ENCODE measurements at regions not wholly inside any gene's neighbourhood (a gene's known extent, or its start where the extent isn't known, plus 50 kb on each side); places are given as distances from the start of the nearest gene placed in this dataset.

DNA sequence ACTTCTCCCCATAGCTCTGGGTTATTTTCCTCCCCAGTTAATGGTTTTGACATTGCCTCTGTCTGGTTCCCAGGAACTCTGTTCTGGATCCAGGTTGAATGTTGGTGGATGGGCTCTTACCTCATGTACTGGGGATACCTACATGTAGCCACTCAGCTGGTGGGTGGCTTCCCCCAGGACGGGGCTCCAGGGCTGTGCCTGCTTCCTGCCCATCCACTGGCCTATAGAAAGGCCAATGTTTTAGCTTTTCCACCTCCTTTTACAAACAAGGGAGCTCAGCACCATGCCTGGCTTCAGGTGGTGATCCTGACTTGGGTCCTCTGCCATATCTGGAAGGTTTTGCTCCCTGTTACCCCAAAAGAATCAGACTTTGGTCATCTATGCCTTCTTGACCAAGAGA, 120.2 kb downstream of the AKAP11 start:
- Histone ChIP-seq H3K27ac (ENCODE audit: low read depth, low read length) (no peak overlapping the region), H3K4me2 (ENCODE audit: low read length) (no peak overlapping the region), H3K9me2 (replicated peaks; ENCODE audit: control insufficient read depth, low read length) (no peaks in the 10 kb centered on the region)

DNA sequence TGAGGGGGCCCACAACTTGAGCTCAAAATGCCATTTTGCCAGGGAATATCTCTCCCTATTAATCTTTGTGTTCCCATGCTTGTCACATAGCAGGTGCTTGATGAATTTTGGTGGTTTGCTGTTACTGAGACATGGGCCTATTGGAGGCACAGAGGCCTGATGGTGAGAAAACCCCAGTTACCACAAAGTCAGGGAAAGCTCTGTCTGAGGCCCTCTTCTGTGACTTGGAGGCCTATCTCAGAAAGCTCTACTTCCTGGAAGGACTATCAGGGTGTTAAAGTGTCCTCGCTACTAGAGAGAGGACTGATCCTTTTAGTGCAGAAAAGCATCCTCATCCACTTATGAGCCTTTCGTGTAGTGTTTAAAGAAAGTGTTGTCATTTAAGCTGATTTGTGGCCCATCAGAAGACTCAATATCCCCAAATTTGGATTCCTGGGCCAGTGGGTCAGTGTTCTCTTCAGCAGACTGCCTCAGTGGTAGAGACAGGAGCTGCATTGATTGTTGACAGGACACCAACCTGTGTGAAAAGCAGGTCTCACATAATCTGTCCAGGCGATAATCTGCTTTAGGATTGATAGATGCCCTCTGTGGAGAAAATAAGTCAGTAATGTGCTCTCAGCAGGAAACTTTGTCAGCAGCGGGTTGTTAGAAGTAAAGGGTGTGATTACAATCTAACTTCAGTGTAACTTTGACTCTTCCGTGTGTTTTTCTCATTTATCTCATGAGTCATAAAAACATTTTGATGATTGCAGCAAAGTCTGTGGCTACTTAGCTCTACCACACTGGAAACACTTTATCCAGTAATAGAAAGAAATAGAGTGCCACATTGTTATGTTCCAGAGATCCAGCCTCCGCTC, 121.0 kb downstream of the AKAP11 start:
- Histone ChIP-seq H3K27ac (ENCODE audit: low read depth, low read length) (no peak overlapping the region), H3K27me3 (ENCODE audit: control insufficient read depth, low read length) (peaks cover 5% of the 10 kb centered on the region), H3K9me3 (ENCODE audit: control insufficient read depth, insufficient read depth, low read length) (no peaks in the 10 kb centered on the region), H3K36me3 (ENCODE audit: control insufficient read depth, low read length) (no peaks in the 10 kb centered on the region), H3K4me2 (ENCODE audit: low read length) (no peak overlapping the region), H3K4me1 (ENCODE audit: control insufficient read depth, low read length) (no peaks in the 10 kb centered on the region), H3K9me2 (replicated peaks; ENCODE audit: control insufficient read depth, low read length) (no peaks in the 10 kb centered on the region), H3F3A (ENCODE audit: control insufficient read depth, insufficient read depth) (no peaks in the 10 kb centered on the region), H4K20me1 (ENCODE audit: control insufficient read depth, insufficient read depth, low read depth, low read length) (no peaks in the 10 kb centered on the region), H3K4me3 (ENCODE audit: low read length) (no peak overlapping the region), H3K79me2 (ENCODE audit: control insufficient read depth, low read length) (no peaks in the 10 kb centered on the region)
- TF ChIP-seq CTCF (IDR thresholded peaks at IDR 0.05; ENCODE audit: low read depth, low read length, poor library complexity, severe bottlenecking) (no peak), EZH2phosphoT487 (IDR thresholded peaks at IDR 0.05; ENCODE audit: borderline replicate concordance, low read length) (no peak)

More for the DNA sequence above, 120.2 kb downstream of the AKAP11 start:
- H3K4me1 ChIP-seq (ENCODE audit: control insufficient read depth, low read length) = no peaks in the 10 kb centered on the region
- H4K20me1 ChIP-seq (ENCODE audit: control insufficient read depth, insufficient read depth, low read depth, low read length) = no peaks in the 10 kb centered on the region
- H3K27me3 ChIP-seq (ENCODE audit: control insufficient read depth, low read length) = peaks cover 5% of the 10 kb centered on the region
- H3F3A ChIP-seq (ENCODE audit: control insufficient read depth, insufficient read depth) = no peaks in the 10 kb centered on the region
- TF ChIP-seq EZH2phosphoT487 (IDR thresholded peaks at IDR 0.05; ENCODE audit: borderline replicate concordance, low read length) (no peak), CTCF (IDR thresholded peaks at IDR 0.05; ENCODE audit: low read depth, low read length, poor library complexity, severe bottlenecking) (no peak)
- H3K9me3 ChIP-seq (ENCODE audit: control insufficient read depth, insufficient read depth, low read length) = no peaks in the 10 kb centered on the region
- no peak overlapping the region for H3K4me3 ChIP-seq (ENCODE audit: low read length)
- no peaks in the 10 kb centered on the region for H3K36me3 ChIP-seq (ENCODE audit: control insufficient read depth, low read length)
- H3K79me2 ChIP-seq (ENCODE audit: control insufficient read depth, low read length) = no peaks in the 10 kb centered on the region

DNA sequence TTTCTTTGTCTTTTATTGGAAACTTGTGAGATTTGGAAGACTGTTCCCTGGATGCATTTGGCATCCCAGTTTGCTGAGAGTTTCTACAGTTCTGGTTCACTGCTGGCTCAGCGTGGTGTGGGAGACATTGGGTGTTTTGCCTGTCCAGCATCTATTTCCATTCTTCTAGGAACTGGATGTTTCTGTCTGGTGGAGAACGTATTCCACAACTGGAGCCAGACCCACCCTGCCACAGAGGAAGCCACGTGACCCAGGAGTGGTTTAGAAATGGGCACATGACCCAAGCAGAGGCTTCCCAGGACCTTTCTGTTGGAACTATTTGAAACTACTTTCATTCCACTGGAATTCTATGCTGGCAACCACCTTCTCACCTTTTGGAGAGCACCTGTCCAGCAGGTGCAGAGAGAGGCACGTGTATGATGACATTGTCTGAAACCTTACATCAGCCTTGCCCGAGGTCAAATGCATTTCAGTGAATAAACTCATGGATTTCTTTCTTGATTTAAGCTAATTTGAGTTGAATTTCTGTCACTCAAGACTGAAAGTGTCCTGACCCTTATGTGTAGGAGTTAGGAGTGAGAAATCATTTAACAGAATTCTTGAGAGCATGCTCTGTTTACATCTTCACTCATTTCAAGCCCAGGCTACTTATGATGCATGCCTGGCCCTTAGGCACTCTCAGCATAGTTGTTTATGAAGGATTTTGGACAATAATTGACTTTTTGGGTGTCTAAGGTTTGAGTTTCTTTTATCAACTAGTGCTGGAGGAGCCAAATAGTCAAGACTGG, 121.8 kb downstream of the AKAP11 start:
- H3K27ac ChIP-seq (ENCODE audit: low read depth, low read length) = no peak overlapping the region
- no peaks in the 10 kb centered on the region for H3K9me2 ChIP-seq (replicated peaks; ENCODE audit: control insufficient read depth, low read length)
- no peaks in the 10 kb centered on the region for H3K9me3 ChIP-seq (ENCODE audit: control insufficient read depth, insufficient read depth, low read length)
- no peaks in the 10 kb centered on the region for H3K79me2 ChIP-seq (ENCODE audit: control insufficient read depth, low read length)
- no peaks in the 10 kb centered on the region for H3K36me3 ChIP-seq (ENCODE audit: control insufficient read depth, low read length)
- TF ChIP-seq CTCF (IDR thresholded peaks at IDR 0.05; ENCODE audit: low read depth, low read length, poor library complexity, severe bottlenecking) (no peak), EZH2phosphoT487 (IDR thresholded peaks at IDR 0.05; ENCODE audit: borderline replicate concordance, low read length) (no peak)
- no peaks in the 10 kb centered on the region for H3K4me1 ChIP-seq (ENCODE audit: control insufficient read depth, low read length)
- no peaks in the 10 kb centered on the region for H4K20me1 ChIP-seq (ENCODE audit: control insufficient read depth, insufficient read depth, low read depth, low read length)
- no peak overlapping the region for H3K4me2 ChIP-seq (ENCODE audit: low read length)
- no peak overlapping the region for H3K4me3 ChIP-seq (ENCODE audit: low read length)
- H3F3A ChIP-seq (ENCODE audit: control insufficient read depth, insufficient read depth) = no peaks in the 10 kb centered on the region
- peaks cover 2% of the 10 kb centered on the region for H3K27me3 ChIP-seq (ENCODE audit: control insufficient read depth, low read length)
